Upper lobe of left lung (tissue), 6 donors: ENCODE measurements at regions not wholly inside any gene's neighbourhood (a gene's known extent, or its start where the extent isn't known, plus 50 kb on each side); places are given as distances from the start of the nearest gene placed in this dataset.

ENCODE experiments used
- ATAC-seq, 2 donors: fragments of 200-7000 bp; cut with Tn5 transposase; one replicate each; pipeline ENCODE4 v1.9.1; 2022; ENCODE audit warnings: mild to moderate bottlenecking in 2 of 2, moderate library complexity in 2 of 2; ENCODE audit not compliant: low FRiP score in 2 of 2
- DNase-seq, 2 donors: peaks; one replicate each; pipeline ENCODE4 v3.0.0-alpha.2; 2019 to 2020
- H3K27ac ChIP-seq, 4 donors: fragments of 200-600 bp; sonication (generic); one replicate each; pipeline ENCODE4 v1.5.1; 2016 to 2019
- H3K27me3 ChIP-seq, 4 donors: fragments of 200-600 bp; sonication (generic); one replicate each; pipeline ENCODE4 v1.5.1; 2017 to 2019
- H3K36me3 ChIP-seq, 4 donors: fragments of 200-600 bp; sonication (generic); one replicate each; pipeline ENCODE4 v1.5.1; 2016 to 2019
- H3K4me1 ChIP-seq, 4 donors: fragments of 200-600 bp; sonication (generic); one replicate each; pipeline ENCODE4 v1.5.1; 2018 to 2019
- H3K4me3 ChIP-seq, 4 donors: fragments of 200-600 bp; sonication (generic); one replicate each; pipeline ENCODE4 v1.5.1; 2017 to 2019; ENCODE audit warnings: mild to moderate bottlenecking in 2 of 4, moderate library complexity in 1 of 4
- H3K9me3 ChIP-seq, 4 donors: fragments of 200-600 bp; sonication (generic); one replicate each; pipeline ENCODE4 v1.5.1; 2018 to 2019
- EP300 ChIP-seq, 4 donors: sonication (generic); formaldehyde crosslinking; IDR thresholded peaks; one replicate each; pipeline ENCODE4 v1.5.1; 2017; ENCODE audit warnings: antibody characterized with exemption in 4 of 4, control low read depth in 2 of 4
- POLR2A ChIP-seq, 4 donors: fragments of 450-650 bp; IDR thresholded peaks; one replicate each; pipeline ENCODE4 v1.5.1; 2016 to 2017; ENCODE audit warnings: antibody characterized with exemption in 4 of 4, mild to moderate bottlenecking in 2 of 4
- POLR2AphosphoS5 ChIP-seq, 2 donors: sonication (generic); formaldehyde crosslinking; IDR thresholded peaks; one replicate each; pipeline ENCODE4 v1.5.1; 2017; ENCODE audit warnings: antibody characterized with exemption in 2 of 2
- WGBS, 2 donors: methylation state at CpG; one replicate each; pipeline ENCODE4 v1.1.5; 2017 to 2018; 5-methylcytosine and 5-hydroxymethylcytosine counted together
- TF ChIP-seq, protein P1 (sequence below), 6 experiments: fragments of 450-650 bp in 4 of 6; fragments of 200-600 bp in 2 of 6; sonication (generic) in 2 of 6; IDR thresholded peaks; one replicate each; pipeline ENCODE4 v1.5.1; 2016 to 2019; ENCODE audit warnings: antibody characterized with exemption in 6 of 6
- donor health status: DM: no; HTN: no; CAD: no; lungs with moderate emphysema.
- donor health status: DM: no; HTN: yes; CAD: no; lungs with severe emphysema.

- Histone ChIP-seq H3K36me3 (no peaks in the 10 kb centered on the region), H3K9me3 (no peaks in the 10 kb centered on the region), H3K4me3 (no peak overlapping the region), H3K27ac (no peak overlapping the region), H3K4me1 (no peaks in the 10 kb centered on the region), H3K27me3 (no peaks in the 10 kb centered on the region)
- no peak for DNase-seq
- WGBS, 2 donors = 53 to 83% methylated on average over 3 of the region's 3 CpGs
- no peak for ATAC-seq
- no peak for TF ChIP-seq POLR2AphosphoS5 (IDR thresholded peaks at IDR 0.05)
- TF ChIP-seq EP300 (IDR thresholded peaks at IDR 0.05) = no peak
- no peak for TF ChIP-seq POLR2A (IDR thresholded peaks at IDR 0.05)
- TF ChIP-seq, protein P1, sequence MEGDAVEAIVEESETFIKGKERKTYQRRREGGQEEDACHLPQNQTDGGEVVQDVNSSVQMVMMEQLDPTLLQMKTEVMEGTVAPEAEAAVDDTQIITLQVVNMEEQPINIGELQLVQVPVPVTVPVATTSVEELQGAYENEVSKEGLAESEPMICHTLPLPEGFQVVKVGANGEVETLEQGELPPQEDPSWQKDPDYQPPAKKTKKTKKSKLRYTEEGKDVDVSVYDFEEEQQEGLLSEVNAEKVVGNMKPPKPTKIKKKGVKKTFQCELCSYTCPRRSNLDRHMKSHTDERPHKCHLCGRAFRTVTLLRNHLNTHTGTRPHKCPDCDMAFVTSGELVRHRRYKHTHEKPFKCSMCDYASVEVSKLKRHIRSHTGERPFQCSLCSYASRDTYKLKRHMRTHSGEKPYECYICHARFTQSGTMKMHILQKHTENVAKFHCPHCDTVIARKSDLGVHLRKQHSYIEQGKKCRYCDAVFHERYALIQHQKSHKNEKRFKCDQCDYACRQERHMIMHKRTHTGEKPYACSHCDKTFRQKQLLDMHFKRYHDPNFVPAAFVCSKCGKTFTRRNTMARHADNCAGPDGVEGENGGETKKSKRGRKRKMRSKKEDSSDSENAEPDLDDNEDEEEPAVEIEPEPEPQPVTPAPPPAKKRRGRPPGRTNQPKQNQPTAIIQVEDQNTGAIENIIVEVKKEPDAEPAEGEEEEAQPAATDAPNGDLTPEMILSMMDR (IDR thresholded peaks at IDR 0.05) = no peak
Measured at GRCh38 chr5:120251898-120252297, 212.2 kb upstream of the PRR16 start.

- no peak for ATAC-seq
- 60 to 80% methylated on average over 3 of the region's 3 CpGs for WGBS, 2 donors
- Histone ChIP-seq H3K27me3 (no peaks in the 10 kb centered on the region), H3K4me1 (no peaks in the 10 kb centered on the region), H3K36me3 (no peaks in the 10 kb centered on the region), H3K4me3 (no peak overlapping the region), H3K9me3 (no peaks in the 10 kb centered on the region), H3K27ac (no peak overlapping the region)
- peak in 1 of 2 donors; percentile 20 for DNase-seq
- TF ChIP-seq POLR2A (IDR thresholded peaks at IDR 0.05) (no peak), POLR2AphosphoS5 (IDR thresholded peaks at IDR 0.05) (no peak), EP300 (IDR thresholded peaks at IDR 0.05) (no peak)
- TF ChIP-seq, protein P1 (IDR thresholded peaks at IDR 0.05) = no peak
Measured at GRCh38 chr5:120252839-120253238, 211.3 kb upstream of the PRR16 start.

GRCh38 chr5:120254385-120254784, 209.7 kb upstream of the PRR16 start:
- Histone ChIP-seq H3K27me3 (no peaks in the 10 kb centered on the region), H3K4me3 (no peak overlapping the region), H3K9me3 (no peaks in the 10 kb centered on the region), H3K36me3 (no peaks in the 10 kb centered on the region), H3K27ac (no peak overlapping the region), H3K4me1 (no peaks in the 10 kb centered on the region)
- ATAC-seq (no peak), DNase-seq (no peak)
- TF ChIP-seq POLR2AphosphoS5 (IDR thresholded peaks at IDR 0.05) = no peak
- TF ChIP-seq POLR2A (IDR thresholded peaks at IDR 0.05) = no peak
- TF ChIP-seq, protein P1 (IDR thresholded peaks at IDR 0.05) = no peak
- no peak for TF ChIP-seq EP300 (IDR thresholded peaks at IDR 0.05)
- WGBS, 2 donors = 56 to 59% methylated on average over 1 of the region's 1 CpG

- Histone ChIP-seq H3K9me3 (no peaks in the 10 kb centered on the region), H3K4me1 (no peaks in the 10 kb centered on the region), H3K4me3 (no peak overlapping the region), H3K27me3 (no peaks in the 10 kb centered on the region), H3K27ac (no peak overlapping the region), H3K36me3 (no peaks in the 10 kb centered on the region)
- WGBS, 2 donors = 45 to 92% methylated on average over 2 of the region's 2 CpGs
- ATAC-seq = no peak
- no peak for TF ChIP-seq POLR2AphosphoS5 (IDR thresholded peaks at IDR 0.05)
- no peak for TF ChIP-seq EP300 (IDR thresholded peaks at IDR 0.05)
- TF ChIP-seq, protein P1 (IDR thresholded peaks at IDR 0.05) = no peak
- TF ChIP-seq POLR2A (IDR thresholded peaks at IDR 0.05) = no peak
- DNase-seq = no peak
Measured at GRCh38 chr5:120255214-120255613, 208.9 kb upstream of the PRR16 start.

DNA sequence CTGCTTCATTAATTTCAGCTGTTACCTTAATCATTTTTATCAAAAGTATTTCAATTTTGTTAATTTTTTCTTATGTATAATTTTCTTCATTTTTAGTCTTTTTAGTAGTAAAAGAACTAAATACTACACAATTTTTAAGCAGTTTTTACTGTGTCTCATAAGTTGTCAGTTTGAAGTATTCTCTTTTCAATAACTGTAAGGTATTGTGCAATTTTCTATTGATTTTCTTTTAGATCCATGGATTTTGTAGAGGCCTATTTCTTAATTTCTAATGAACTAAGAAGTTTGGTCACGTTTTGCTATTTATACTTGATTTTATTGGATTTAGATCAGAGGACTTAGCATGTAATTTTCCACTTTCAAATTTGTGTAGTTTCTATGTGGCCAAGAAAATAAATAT, 207.7 kb upstream of the PRR16 start:
- no peak overlapping the region for H3K27ac ChIP-seq
- DNase-seq = no peak
- ATAC-seq = no peak
- no peaks in the 10 kb centered on the region for H3K36me3 ChIP-seq
- no peaks in the 10 kb centered on the region for H3K27me3 ChIP-seq
- TF ChIP-seq POLR2A (IDR thresholded peaks at IDR 0.05) = no peak
- TF ChIP-seq EP300 (IDR thresholded peaks at IDR 0.05) = no peak
- TF ChIP-seq, protein P1 (IDR thresholded peaks at IDR 0.05) = no peak
- no peak for TF ChIP-seq POLR2AphosphoS5 (IDR thresholded peaks at IDR 0.05)
- H3K4me1 ChIP-seq = no peaks in the 10 kb centered on the region
- H3K9me3 ChIP-seq = no peaks in the 10 kb centered on the region
- no peak overlapping the region for H3K4me3 ChIP-seq
- WGBS, 2 donors = 60 to 63% methylated on average over 1 of the region's 1 CpG
